ENCODE measurements at regions not wholly inside any gene's neighbourhood (a gene's known extent, or its start where the extent isn't known, plus 50 kb on each side); places are given as distances from the start of the nearest gene placed in this dataset.

DNA sequence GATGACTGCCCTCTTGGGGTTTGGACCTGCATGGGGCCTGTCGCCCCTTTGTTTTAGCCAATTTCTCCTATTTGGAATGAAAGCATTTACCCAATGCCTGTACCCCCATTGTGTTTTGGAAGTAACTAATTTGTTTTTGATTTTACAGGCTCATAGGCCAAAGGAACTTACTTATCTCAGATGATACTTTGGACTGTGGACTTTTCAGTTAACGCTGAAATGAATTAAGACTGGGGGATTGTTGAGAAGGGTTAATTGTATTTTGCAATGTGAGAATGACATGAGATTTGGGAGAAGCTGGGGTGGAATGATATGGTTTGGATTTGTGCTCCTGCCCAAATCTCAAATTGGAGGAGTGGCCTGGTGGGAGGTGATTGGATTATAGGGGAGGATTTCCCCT is 185.8 kb upstream of the PHYHIPL start:
- H3K27me3 ChIP-seq, result no peaks in the 10 kb centered on the region
- H3K27ac ChIP-seq, result no peak overlapping the region
- peaks cover 0 to 13% (median 0%) of the 10 kb centered on the region in 3 donors for H3K9me3 ChIP-seq
- DNase-seq, result no peak
- TF ChIP-seq, protein P1, sequence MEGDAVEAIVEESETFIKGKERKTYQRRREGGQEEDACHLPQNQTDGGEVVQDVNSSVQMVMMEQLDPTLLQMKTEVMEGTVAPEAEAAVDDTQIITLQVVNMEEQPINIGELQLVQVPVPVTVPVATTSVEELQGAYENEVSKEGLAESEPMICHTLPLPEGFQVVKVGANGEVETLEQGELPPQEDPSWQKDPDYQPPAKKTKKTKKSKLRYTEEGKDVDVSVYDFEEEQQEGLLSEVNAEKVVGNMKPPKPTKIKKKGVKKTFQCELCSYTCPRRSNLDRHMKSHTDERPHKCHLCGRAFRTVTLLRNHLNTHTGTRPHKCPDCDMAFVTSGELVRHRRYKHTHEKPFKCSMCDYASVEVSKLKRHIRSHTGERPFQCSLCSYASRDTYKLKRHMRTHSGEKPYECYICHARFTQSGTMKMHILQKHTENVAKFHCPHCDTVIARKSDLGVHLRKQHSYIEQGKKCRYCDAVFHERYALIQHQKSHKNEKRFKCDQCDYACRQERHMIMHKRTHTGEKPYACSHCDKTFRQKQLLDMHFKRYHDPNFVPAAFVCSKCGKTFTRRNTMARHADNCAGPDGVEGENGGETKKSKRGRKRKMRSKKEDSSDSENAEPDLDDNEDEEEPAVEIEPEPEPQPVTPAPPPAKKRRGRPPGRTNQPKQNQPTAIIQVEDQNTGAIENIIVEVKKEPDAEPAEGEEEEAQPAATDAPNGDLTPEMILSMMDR (IDR thresholded peaks at IDR 0.05), result no peak
- H3K36me3 ChIP-seq, result no peaks in the 10 kb centered on the region
- intact Hi-C loops (cut with DNase I; ENCODE audit: low total_unique reads), result no loop called here
- no peak overlapping the region for H3K4me3 ChIP-seq
- peaks cover 0 to 32% (median 2%) of the 10 kb centered on the region in 4 donors for H3K4me1 ChIP-seq

GRCh38 chr10:58991856-58992255 is 184.6 kb upstream of the PHYHIPL start:
- intact Hi-C loops (cut with DNase I; ENCODE audit: low total_unique reads), result no loop called here
- no peak for DNase-seq
- Histone ChIP-seq H3K4me3 (no peak overlapping the region), H3K9me3 (peaks cover 0 to 13% (median 0%) of the 10 kb centered on the region in 3 donors), H3K27me3 (no peaks in the 10 kb centered on the region), H3K36me3 (no peaks in the 10 kb centered on the region), H3K27ac (no peak overlapping the region), H3K4me1 (peaks cover 0 to 34% (median 2%) of the 10 kb centered on the region in 4 donors)
- TF ChIP-seq, protein P1 (IDR thresholded peaks at IDR 0.05), result no peak

DNA sequence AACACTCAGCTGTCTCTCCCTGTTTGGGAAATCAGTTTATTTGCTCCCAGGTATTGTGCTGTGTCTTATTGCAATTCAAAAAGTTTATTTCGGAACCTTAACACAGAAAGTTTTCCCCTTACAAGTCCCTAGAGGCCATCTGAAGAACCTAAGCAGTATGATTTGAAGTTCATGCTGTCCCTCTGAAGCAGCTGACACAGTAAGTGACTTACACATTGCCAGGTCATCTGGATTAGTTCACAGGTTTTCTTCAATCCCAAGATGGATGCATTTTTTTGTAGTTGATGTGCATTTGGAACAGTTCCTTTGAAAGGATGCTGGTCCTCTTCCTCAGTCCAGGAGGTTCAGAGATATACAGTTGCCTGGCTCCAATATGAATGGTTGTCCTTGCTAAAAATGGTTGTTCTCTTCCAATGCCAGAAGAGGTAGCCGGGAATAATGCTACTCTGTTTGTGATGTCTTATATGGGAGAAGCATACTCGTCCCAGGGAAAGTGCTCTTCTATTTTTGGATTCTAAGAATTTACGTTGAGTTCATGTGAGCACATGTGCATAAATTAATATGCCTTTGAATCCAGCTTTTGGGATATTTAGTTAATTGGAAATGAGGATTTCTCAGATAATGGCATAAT is 183.5 kb upstream of the PHYHIPL start:
- DNase-seq, result no peak
- Histone ChIP-seq H3K27ac (no peak overlapping the region), H3K27me3 (no peaks in the 10 kb centered on the region), H3K4me3 (no peak overlapping the region), H3K9me3 (peaks cover 0 to 13% (median 0%) of the 10 kb centered on the region in 3 donors), H3K36me3 (no peaks in the 10 kb centered on the region), H3K4me1 (peaks cover 0 to 41% (median 2%) of the 10 kb centered on the region in 4 donors)
- TF ChIP-seq, protein P1 (IDR thresholded peaks at IDR 0.05), result no peak
- intact Hi-C loops (cut with DNase I; ENCODE audit: low total_unique reads), result no loop called here

DNA sequence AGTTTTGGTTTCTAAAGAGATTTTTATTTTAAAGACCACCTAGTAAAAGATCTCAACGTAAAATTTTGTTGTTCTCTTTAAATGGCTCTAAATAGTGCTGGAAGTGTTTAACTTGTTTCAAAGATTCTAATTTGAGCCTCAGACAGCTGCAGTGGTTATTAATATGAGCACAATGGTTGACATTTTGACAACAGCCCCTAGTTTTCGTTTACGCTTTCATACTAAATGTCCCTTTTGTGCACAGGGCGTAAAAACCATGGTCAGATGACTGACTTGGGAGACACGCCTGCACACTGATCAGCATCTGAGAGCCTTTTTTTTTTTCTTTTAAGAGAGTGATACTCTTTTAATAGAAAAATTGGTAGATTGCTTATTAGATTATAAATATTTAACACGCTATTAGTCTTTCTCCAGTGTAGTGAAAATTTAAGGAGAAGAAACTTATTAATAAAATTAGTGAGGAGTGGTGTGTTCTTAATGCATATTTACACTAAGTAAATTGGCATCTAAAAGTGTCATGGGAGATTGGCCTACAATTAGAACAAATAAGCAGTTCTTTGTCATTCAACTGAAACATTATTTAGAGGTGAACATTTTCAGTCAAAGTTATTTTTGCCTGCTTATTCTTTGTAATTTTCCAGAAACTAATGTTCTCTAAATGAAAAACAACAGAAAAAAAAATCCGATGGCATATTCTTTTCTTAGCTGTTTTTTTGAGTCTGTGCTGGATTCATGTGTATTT is 182.8 kb upstream of the PHYHIPL start:
- Histone ChIP-seq H3K27ac (no peak overlapping the region), H3K4me3 (no peak overlapping the region), H3K9me3 (peaks cover 0 to 13% (median 0%) of the 10 kb centered on the region in 3 donors), H3K4me1 (peaks cover 0 to 48% (median 4%) of the 10 kb centered on the region in 4 donors), H3K36me3 (no peaks in the 10 kb centered on the region), H3K27me3 (no peaks in the 10 kb centered on the region)
- TF ChIP-seq, protein P1 (IDR thresholded peaks at IDR 0.05), result no peak
- intact Hi-C loops (cut with DNase I; ENCODE audit: low total_unique reads), result no loop called here
- DNase-seq, result no peak

GRCh38 chr10:58994226-58995057 is 182.0 kb upstream of the PHYHIPL start:
- TF ChIP-seq, protein P1 (IDR thresholded peaks at IDR 0.05), result no peak
- intact Hi-C loops (cut with DNase I; ENCODE audit: low total_unique reads), result no loop called here
- Histone ChIP-seq H3K27ac (no peak overlapping the region), H3K36me3 (no peaks in the 10 kb centered on the region), H3K4me1 (peaks cover 0 to 54% (median 7%) of the 10 kb centered on the region in 4 donors), H3K4me3 (no peak overlapping the region), H3K27me3 (no peaks in the 10 kb centered on the region), H3K9me3 (peaks cover 0 to 11% (median 0%) of the 10 kb centered on the region in 3 donors)
- DNase-seq, result no peak

Data from tibial artery (tissue), 4 donors.